SK-N-SH (cell line): ENCODE measurements at regions not wholly inside any gene's neighbourhood (a gene's known extent, or its start where the extent isn't known, plus 50 kb on each side); places are given as distances from the start of the nearest gene placed in this dataset.

Experiments
- CTCF ChIA-PET: fragments of 300-600, 350-600 bp; formaldehyde crosslinking; extraction: SDS; loops from one replicate; lab custom pipeline; 2021; lab: Yijun Ruan, JAX
- POLR2A ChIA-PET: fragments of 350-600 bp; sonication (Branson Sonifier 250); formaldehyde crosslinking; extraction: SDS; loops from one replicate; lab custom pipeline; 2020; ENCODE audit warnings: antibody characterized with exemption, inconsistent platforms; lab: Yijun Ruan, JAX
- DNase-seq: peaks from one replicate; pipeline ENCODE4 v3.0.0; 2012
- H2AFZ ChIP-seq: fragments of 200-600 bp; sonication (generic); 2 replicates; pipeline ENCODE4 v1.8.1; 2016; ENCODE audit warnings: antibody characterized with exemption, mild to moderate bottlenecking, low read depth
- H3F3A ChIP-seq: fragments of 200-600 bp; sonication (generic); replicated peaks from 2 replicates; pipeline ENCODE3; 2016; ENCODE audit warnings: antibody characterized with exemption, mild to moderate bottlenecking; ENCODE audit not compliant: insufficient read depth
- H3K27ac ChIP-seq, 2 experiments: fragments of 200-500 bp in 1 of 2; fragments of 200-600 bp in 1 of 2; sonication (Bioruptor generic) in 1 of 2; sonication (generic), shearing (Covaris generic) in 1 of 2; 2 replicates each; pipeline versions ENCODE4 v1.5.1 to v1.6.1; 2014 to 2016; ENCODE audit warnings: low read depth in 2 of 2, inconsistent platforms in 1 of 2, low read length in 1 of 2, mild to moderate bottlenecking in 1 of 2, mixed read lengths in 1 of 2
- H3K27me3 ChIP-seq: fragments of 200-600 bp; sonication (generic), shearing (Covaris generic); 2 replicates; pipeline ENCODE4 v1.6.1; 2016; ENCODE audit warnings: mixed run types; ENCODE audit not compliant: insufficient read depth
- H3K36me3 ChIP-seq, 2 experiments: fragments of 200-500 bp in 1 of 2; fragments of 200-600 bp in 1 of 2; sonication (Bioruptor generic) in 1 of 2; sonication (generic) in 1 of 2; replicated peaks in 1 of 2; 2 replicates each; pipeline versions ENCODE3 to v1.5.1; 2014 to 2016; ENCODE audit warnings: low read length in 1 of 2, mild to moderate bottlenecking in 1 of 2; ENCODE audit not compliant: insufficient read depth in 2 of 2, control insufficient read depth in 1 of 2
- H3K4me1 ChIP-seq, 2 experiments: fragments of 200-500 bp in 1 of 2; fragments of 200-600 bp in 1 of 2; sonication (Bioruptor generic) in 1 of 2; sonication (generic), shearing (Covaris generic) in 1 of 2; 2 replicates each; pipeline versions ENCODE4 v1.5.1 to v1.6.1; 2014 to 2016; ENCODE audit warnings: low read depth in 1 of 2, low read length in 1 of 2, mixed run types in 1 of 2; ENCODE audit not compliant: insufficient read depth in 2 of 2, control insufficient read depth in 1 of 2
- H3K4me2 ChIP-seq: fragments of 200-600 bp; sonication (generic), shearing (Covaris generic); 2 replicates; pipeline ENCODE4 v1.6.1; 2017; ENCODE audit warnings: mixed run types
- H3K4me3 ChIP-seq, 2 experiments: fragments of 200-500 bp in 1 of 2; fragments of 200-600 bp in 1 of 2; sonication (Bioruptor generic) in 1 of 2; sonication (generic), shearing (Covaris generic) in 1 of 2; 2 replicates each; pipeline versions ENCODE4 v1.5.1 to v1.8.1; 2014 to 2016; ENCODE audit warnings: low read depth in 2 of 2, inconsistent platforms in 1 of 2, low read length in 1 of 2, mild to moderate bottlenecking in 1 of 2, mixed read lengths in 1 of 2, moderate library complexity in 1 of 2
- H3K79me2 ChIP-seq: fragments of 200-600 bp; sonication (generic); 2 replicates; pipeline ENCODE4 v1.8.1; 2017; ENCODE audit warnings: mild to moderate bottlenecking; ENCODE audit not compliant: insufficient read depth
- H3K9ac ChIP-seq: fragments of 200-600 bp; sonication (generic); 2 replicates; pipeline ENCODE4 v1.6.1; 2017; ENCODE audit warnings: mixed run types
- H3K9me2 ChIP-seq: fragments of 200-600 bp; sonication (generic); 2 replicates; pipeline ENCODE4 v1.6.1; 2017; ENCODE audit warnings: mixed run types
- H3K9me3 ChIP-seq: fragments of 200-600 bp; sonication (generic); 2 replicates; pipeline ENCODE4 v1.6.1; 2017; ENCODE audit warnings: mixed run types, mild to moderate bottlenecking, moderate library complexity
- H4K20me1 ChIP-seq: fragments of 200-600 bp; sonication (generic); 2 replicates; pipeline ENCODE4 v1.6.1; 2017; ENCODE audit warnings: mild to moderate bottlenecking, mixed run types; ENCODE audit not compliant: insufficient read depth
- ELF1 ChIP-seq: IDR thresholded peaks from 2 replicates; pipeline ENCODE4 v1.4.0; 2012
- EP300 ChIP-seq, 2 experiments: IDR thresholded peaks; 2 replicates each; pipeline versions ENCODE4 v1.4.0 to v1.6.1; 2012; ENCODE audit warnings: borderline replicate concordance in 1 of 2, low read depth in 1 of 2, low read length in 1 of 2
- EZH2phosphoT487 ChIP-seq: fragments of 200-600 bp; sonication (generic); IDR thresholded peaks from 2 replicates; pipeline ENCODE4 v1.6.1; 2017; ENCODE audit warnings: low read depth, mixed run types, mild to moderate bottlenecking, antibody characterized with exemption, moderate library complexity, borderline replicate concordance
- FOSL2 ChIP-seq: IDR thresholded peaks from 2 replicates; pipeline ENCODE4 v1.4.0; 2012; ENCODE audit warnings: low read depth, mild to moderate bottlenecking, moderate library complexity, borderline replicate concordance
- FOXM1 ChIP-seq: IDR thresholded peaks from 2 replicates; pipeline ENCODE4 v1.4.0; 2012; ENCODE audit warnings: low read depth, mild to moderate bottlenecking
- MAX ChIP-seq: IDR thresholded peaks from 2 replicates; pipeline ENCODE4 v1.4.0; 2012; ENCODE audit warnings: low read depth
- NRF1 ChIP-seq: IDR thresholded peaks from 2 replicates; pipeline ENCODE4 v1.6.1; 2012; ENCODE audit warnings: low read depth, mild to moderate bottlenecking, low read length
- POLR2AphosphoS5 ChIP-seq: IDR thresholded peaks from 2 replicates; pipeline ENCODE4 v1.6.1; 2012; ENCODE audit warnings: low read depth, low read length
- RCOR1 ChIP-seq: fragments of 150-350 bp; IDR thresholded peaks from 2 replicates; pipeline ENCODE4 v1.6.1; 2017; ENCODE audit warnings: antibody characterized with exemption, low read length
- RFX5 ChIP-seq: IDR thresholded peaks from 2 replicates; pipeline ENCODE4 v1.6.1; 2012; ENCODE audit warnings: mild to moderate bottlenecking, improper control_type of control experiment, low read length
- RXRA ChIP-seq: IDR thresholded peaks from 2 replicates; pipeline ENCODE4 v1.4.0; 2012; ENCODE audit warnings: low read depth, mild to moderate bottlenecking, borderline replicate concordance
- SMC3 ChIP-seq: IDR thresholded peaks from 2 replicates; pipeline ENCODE4 v1.6.1; 2012; ENCODE audit warnings: low read depth, low read length, improper control_type of control experiment
- TAF1 ChIP-seq: IDR thresholded peaks from 2 replicates; pipeline ENCODE4 v1.6.1; 2012; ENCODE audit warnings: low read depth, mild to moderate bottlenecking, low read length, moderate library complexity, borderline replicate concordance
- TEAD4 ChIP-seq: IDR thresholded peaks from 2 replicates; pipeline ENCODE4 v1.4.0; 2012; ENCODE audit warnings: mild to moderate bottlenecking, borderline replicate concordance; ENCODE audit not compliant: insufficient read depth
- ZBTB33 ChIP-seq: IDR thresholded peaks from 2 replicates; pipeline ENCODE4 v1.4.0; 2012; ENCODE audit warnings: low read depth, borderline replicate concordance
- WGBS: methylation state at CpG from one replicate; pipeline ENCODE4 v1.1.6; 2017; ENCODE audit warnings: low lambda C conversion rate; 5-methylcytosine and 5-hydroxymethylcytosine counted together
- TF ChIP-seq, protein P1 (sequence below): IDR thresholded peaks from 2 replicates; pipeline ENCODE4 v1.6.1; 2012; ENCODE audit warnings: mild to moderate bottlenecking, low read depth, low read length, moderate library complexity

DNA sequence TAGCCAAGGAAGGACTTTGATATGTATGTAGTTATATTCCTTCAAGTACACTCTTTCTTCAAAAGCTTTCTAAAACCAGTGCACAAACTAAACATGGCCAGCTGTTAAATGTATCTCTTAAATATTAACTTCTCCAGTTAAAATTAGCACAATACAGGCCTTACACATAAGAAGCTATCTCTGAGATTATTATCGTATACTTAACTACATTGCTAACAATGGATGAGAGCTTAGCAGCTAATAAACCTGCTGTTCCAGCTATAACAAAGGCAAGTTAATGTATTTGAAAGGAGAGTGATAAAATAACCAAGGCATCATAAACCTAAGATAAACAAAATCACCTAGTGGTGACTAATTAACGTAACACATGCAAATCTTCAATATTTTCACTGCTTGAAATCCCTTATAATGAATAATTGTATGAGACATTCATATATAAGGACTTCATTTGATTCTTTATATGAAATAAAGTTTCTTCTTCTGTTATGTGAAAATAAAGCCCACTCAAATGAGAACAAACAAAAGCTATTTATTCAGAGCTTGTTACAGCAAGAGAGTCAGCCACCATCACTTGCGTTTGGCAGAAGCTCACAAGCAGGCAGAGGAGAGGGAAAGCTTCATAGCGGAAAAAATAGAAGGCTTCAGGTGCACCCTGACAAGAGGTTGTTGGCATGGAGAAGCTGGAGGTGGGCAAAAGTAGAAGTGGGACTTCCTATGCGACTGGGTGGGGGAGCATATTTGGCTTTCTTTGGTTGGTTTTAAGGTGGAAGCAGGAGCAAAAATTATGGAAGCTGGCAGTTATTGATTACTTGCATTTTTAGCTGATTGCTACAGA, 274.1 kb upstream of the CHRM3 start:
- no peak overlapping the region for H3K27ac ChIP-seq

More for the DNA sequence above, 274.1 kb upstream of the CHRM3 start:
- Histone ChIP-seq H3K9me2 (no peaks in the 10 kb centered on the region), H3K4me3 (no peak overlapping the region), H3K4me1 (no peaks in the 10 kb centered on the region), H3F3A (no peaks in the 10 kb centered on the region), H3K36me3 (no peaks in the 10 kb centered on the region), H3K4me2 (no peak overlapping the region), H3K9me3 (no peaks in the 10 kb centered on the region), H2AFZ (no peak overlapping the region), H3K79me2 (no peaks in the 10 kb centered on the region), H3K9ac (no peak overlapping the region), H3K27me3 (no peaks in the 10 kb centered on the region), H4K20me1 (no peaks in the 10 kb centered on the region)
- POLR2A ChIA-PET: no interaction called here
- TF ChIP-seq ZBTB33 (no peak), TAF1 (no peak), FOXM1 (no peak), NRF1 (no peak), RXRA (no peak), MAX (no peak), TEAD4 (no peak), EZH2phosphoT487 (no peak), ELF1 (no peak), RFX5 (no peak), EP300 (IDR thresholded peaks at IDR 0.05; ENCODE audit: borderline replicate concordance in 1 of 2, low read depth in 1 of 2, low read length in 1 of 2) (no peak), RCOR1 (no peak), POLR2AphosphoS5 (no peak), SMC3 (no peak), FOSL2 (no peak)
- TF ChIP-seq, protein P1, sequence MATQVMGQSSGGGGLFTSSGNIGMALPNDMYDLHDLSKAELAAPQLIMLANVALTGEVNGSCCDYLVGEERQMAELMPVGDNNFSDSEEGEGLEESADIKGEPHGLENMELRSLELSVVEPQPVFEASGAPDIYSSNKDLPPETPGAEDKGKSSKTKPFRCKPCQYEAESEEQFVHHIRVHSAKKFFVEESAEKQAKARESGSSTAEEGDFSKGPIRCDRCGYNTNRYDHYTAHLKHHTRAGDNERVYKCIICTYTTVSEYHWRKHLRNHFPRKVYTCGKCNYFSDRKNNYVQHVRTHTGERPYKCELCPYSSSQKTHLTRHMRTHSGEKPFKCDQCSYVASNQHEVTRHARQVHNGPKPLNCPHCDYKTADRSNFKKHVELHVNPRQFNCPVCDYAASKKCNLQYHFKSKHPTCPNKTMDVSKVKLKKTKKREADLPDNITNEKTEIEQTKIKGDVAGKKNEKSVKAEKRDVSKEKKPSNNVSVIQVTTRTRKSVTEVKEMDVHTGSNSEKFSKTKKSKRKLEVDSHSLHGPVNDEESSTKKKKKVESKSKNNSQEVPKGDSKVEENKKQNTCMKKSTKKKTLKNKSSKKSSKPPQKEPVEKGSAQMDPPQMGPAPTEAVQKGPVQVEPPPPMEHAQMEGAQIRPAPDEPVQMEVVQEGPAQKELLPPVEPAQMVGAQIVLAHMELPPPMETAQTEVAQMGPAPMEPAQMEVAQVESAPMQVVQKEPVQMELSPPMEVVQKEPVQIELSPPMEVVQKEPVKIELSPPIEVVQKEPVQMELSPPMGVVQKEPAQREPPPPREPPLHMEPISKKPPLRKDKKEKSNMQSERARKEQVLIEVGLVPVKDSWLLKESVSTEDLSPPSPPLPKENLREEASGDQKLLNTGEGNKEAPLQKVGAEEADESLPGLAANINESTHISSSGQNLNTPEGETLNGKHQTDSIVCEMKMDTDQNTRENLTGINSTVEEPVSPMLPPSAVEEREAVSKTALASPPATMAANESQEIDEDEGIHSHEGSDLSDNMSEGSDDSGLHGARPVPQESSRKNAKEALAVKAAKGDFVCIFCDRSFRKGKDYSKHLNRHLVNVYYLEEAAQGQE: no peak
- DNase-seq: no peak
- WGBS: 45% methylated on average over 5 of the region's 5 CpGs
- CTCF ChIA-PET: interaction anchor here (0.9 to 1.2 kb wide), 2 partner anchors 23 to 1306 kb away, joined by 3 to 4 read pairs; no protein-coding TSS in a partner anchor
